ENCODE measurements at regions not wholly inside any gene's neighbourhood (a gene's known extent, or its start where the extent isn't known, plus 50 kb on each side); places are given as distances from the start of the nearest gene placed in this dataset.

GRCh38 chr13:84962849-84963248, 836.4 kb downstream of the SLITRK6 start:
- no peak for TF ChIP-seq CTCF (IDR thresholded peaks at IDR 0.05)
- TF ChIP-seq POLR2A (IDR thresholded peaks at IDR 0.05), result no peak
